Fibroblast of lung (primary cell): ENCODE measurements at regions not wholly inside any gene's neighbourhood (a gene's known extent, or its start where the extent isn't known, plus 50 kb on each side); places are given as distances from the start of the nearest gene placed in this dataset.
"Not testable (repeated sequence)": the region's sequence is repeated elsewhere in the genome, so short reads cannot be mapped to it uniquely, and the experiment has no call there.

Experiments used
- CTCF ChIP-seq, 2 donors: IDR thresholded peaks in 1 of 2; conservative IDR thresholded peaks in 1 of 2; 1 replicate in 1 of 2; 2 replicates in 1 of 2; pipeline ENCODE4 v1.5.1; 2011 to 2012; ENCODE audit warnings: low read length in 2 of 2, control low read depth in 1 of 2, inconsistent platforms in 1 of 2, low read depth in 1 of 2, mild to moderate bottlenecking in 1 of 2
- EZH2 ChIP-seq: IDR thresholded peaks from 2 replicates; pipeline ENCODE4 v1.5.1; 2012; ENCODE audit warnings: low read length, control low read depth, mild to moderate bottlenecking; ENCODE audit errors: missing control alignments

GRCh38 chr2:192524214-192524613 is 329.5 kb upstream of the TMEFF2 start:
- TF ChIP-seq CTCF (conservative IDR thresholded peaks at IDR 0.05 in 1 of 2, IDR thresholded peaks at IDR 0.05 in 1 of 2; ENCODE audit: low read depth in 1 of 2, low read length in 2 of 2); EZH2: not testable (repeated sequence)
